Thyroid gland (tissue), 4 donors: ENCODE measurements at regions not wholly inside any gene's neighbourhood (a gene's known extent, or its start where the extent isn't known, plus 50 kb on each side); places are given as distances from the start of the nearest gene placed in this dataset.
"Not testable (repeated sequence)": the region's sequence is repeated elsewhere in the genome, so short reads cannot be mapped to it uniquely, and the experiment has no call there.

Experiments
- DNase-seq, 2 donors: peaks; one replicate each; pipeline ENCODE4 v3.0.0-alpha.2; 2019
- H3K27ac ChIP-seq, 3 donors: fragments of 200-600 bp; sonication (generic); 1 replicate in 2 of 3; 2 replicates in 1 of 3; pipeline ENCODE4 v1.5.1; 2016 to 2019; ENCODE audit warnings: mild to moderate bottlenecking in 1 of 3, moderate library complexity in 1 of 3
- H3K27me3 ChIP-seq: fragments of 200-600 bp; sonication (generic); one replicate; pipeline ENCODE4 v1.5.1; 2019
- H3K36me3 ChIP-seq, 2 donors: fragments of 200-600 bp; sonication (generic); one replicate each; pipeline ENCODE4 v1.5.1; 2016 to 2019
- H3K4me1 ChIP-seq, 2 donors: fragments of 200-600 bp; sonication (generic); one replicate each; pipeline ENCODE4 v1.5.1; 2017 to 2019
- H3K4me3 ChIP-seq, 3 donors: fragments of 200-600 bp; sonication (generic); replicated peaks in 1 of 3; 1 replicate in 2 of 3; 2 replicates in 1 of 3; pipeline ENCODE4 v1.5.1; 2016; ENCODE audit warnings: mild to moderate bottlenecking in 1 of 3
- H3K9me3 ChIP-seq: fragments of 200-600 bp; sonication (generic); one replicate; pipeline ENCODE4 v1.5.1; 2017
- CTCF ChIP-seq, 6 experiments: fragments of 200-600 bp in 3 of 6; fragments of 450-650 bp in 3 of 6; sonication (generic) in 3 of 6; IDR thresholded peaks; one replicate each; pipeline ENCODE4 v1.5.1; 2016 to 2019; ENCODE audit warnings: antibody characterized with exemption in 6 of 6, mild to moderate bottlenecking in 2 of 6, inconsistent platforms in 1 of 6, moderate library complexity in 1 of 6
- POLR2A ChIP-seq, 2 donors: fragments of 450-650 bp; IDR thresholded peaks; one replicate each; pipeline ENCODE4 v1.6.1; 2017; ENCODE audit warnings: antibody characterized with exemption in 2 of 2, mild to moderate bottlenecking in 2 of 2, moderate library complexity in 1 of 2
- WGBS, 2 donors: methylation state at CpG; one replicate each; pipeline ENCODE4 v1.1.5; 2017; 5-methylcytosine and 5-hydroxymethylcytosine counted together
- intact Hi-C: fragments of 100-400 bp; cut with DNase I; formaldehyde crosslinking; loops from one replicate; pipeline ENCODE4 v1.15.1; 2023

GRCh38 chr21:22019766-22020165, 1021.6 kb downstream of the NCAM2 start:
- H3K27ac ChIP-seq: no peak overlapping the region
- 76% methylated on average over 1 of the region's 1 CpG for WGBS, 2 donors
- DNase-seq: no peak
- no peaks in the 10 kb centered on the region for H3K27me3 ChIP-seq
- no peak overlapping the region for H3K4me3 ChIP-seq
- no peaks in the 10 kb centered on the region for H3K36me3 ChIP-seq
- no peaks in the 10 kb centered on the region for H3K9me3 ChIP-seq
- intact Hi-C loops: no loop called here
- TF ChIP-seq POLR2A (IDR thresholded peaks at IDR 0.05): no peak
- no peak for TF ChIP-seq CTCF (IDR thresholded peaks at IDR 0.05)
- H3K4me1 ChIP-seq: no peaks in the 10 kb centered on the region

DNA sequence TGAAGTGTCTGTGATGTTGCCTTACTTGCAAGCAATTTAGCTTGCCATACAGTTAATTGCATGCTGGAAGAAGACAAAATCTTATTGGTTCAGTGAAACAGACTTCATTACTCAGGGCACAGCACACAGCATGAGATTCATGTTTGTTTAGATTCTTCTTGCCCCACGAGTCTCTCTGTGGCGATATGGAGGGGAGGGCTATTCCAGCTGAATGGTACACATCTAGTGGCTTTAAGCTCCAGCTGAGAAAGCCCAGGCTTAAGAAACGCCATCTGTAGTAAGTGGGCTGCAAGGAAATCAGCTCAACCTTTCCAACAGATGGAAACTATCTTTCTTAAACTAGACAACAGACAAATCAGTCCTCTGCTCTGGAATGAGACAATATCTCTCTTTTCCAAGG, 1022.0 kb downstream of the NCAM2 start:
- no peaks in the 10 kb centered on the region for H3K27me3 ChIP-seq
- H3K4me1 ChIP-seq: no peaks in the 10 kb centered on the region
- H3K27ac ChIP-seq: no peak overlapping the region
- intact Hi-C loops: no loop called here
- no peak for TF ChIP-seq POLR2A (IDR thresholded peaks at IDR 0.05)
- no peak for TF ChIP-seq CTCF (IDR thresholded peaks at IDR 0.05)
- no peaks in the 10 kb centered on the region for H3K36me3 ChIP-seq
- 49 to 51% methylated on average over 3 of the region's 3 CpGs for WGBS, 2 donors
- no peak for DNase-seq
- H3K4me3 ChIP-seq: no peak overlapping the region
- no peaks in the 10 kb centered on the region for H3K9me3 ChIP-seq

- intact Hi-C loops, H3K9me3 ChIP-seq, H3K27me3 ChIP-seq, H3K36me3 ChIP-seq, H3K27ac ChIP-seq, H3K4me3 ChIP-seq, H3K4me1 ChIP-seq, DNase-seq: not testable (repeated sequence)
- WGBS, 2 donors: 74 to 79% methylated on average over 2 of the region's 2 CpGs
Observed at GRCh38 chr21:22023896-22024295, 1025.7 kb downstream of the NCAM2 start.

GRCh38 chr21:22044431-22044830, 1046.2 kb downstream of the NCAM2 start:
- Histone ChIP-seq H3K4me1 (no peaks in the 10 kb centered on the region), H3K27ac (no peak overlapping the region), H3K36me3 (no peaks in the 10 kb centered on the region), H3K9me3 (no peaks in the 10 kb centered on the region), H3K4me3 (no peak overlapping the region), H3K27me3 (no peaks in the 10 kb centered on the region)
- 86 to 90% methylated on average over 2 of the region's 2 CpGs for WGBS, 2 donors
- no peak for DNase-seq
- intact Hi-C loops: no loop called here
- TF ChIP-seq POLR2A (IDR thresholded peaks at IDR 0.05) (no peak), CTCF (IDR thresholded peaks at IDR 0.05) (no peak)

- no peaks in the 10 kb centered on the region for H3K4me1 ChIP-seq
- intact Hi-C loops: no loop called here
- DNase-seq: no peak
- TF ChIP-seq POLR2A (IDR thresholded peaks at IDR 0.05) (no peak), CTCF (IDR thresholded peaks at IDR 0.05) (no peak)
- no peak overlapping the region for H3K4me3 ChIP-seq
- H3K27ac ChIP-seq: no peak overlapping the region
- H3K9me3 ChIP-seq: no peaks in the 10 kb centered on the region
- H3K27me3 ChIP-seq: no peaks in the 10 kb centered on the region
- H3K36me3 ChIP-seq: no peaks in the 10 kb centered on the region
Observed at GRCh38 chr21:22046576-22046975, 1048.4 kb downstream of the NCAM2 start.

DNA sequence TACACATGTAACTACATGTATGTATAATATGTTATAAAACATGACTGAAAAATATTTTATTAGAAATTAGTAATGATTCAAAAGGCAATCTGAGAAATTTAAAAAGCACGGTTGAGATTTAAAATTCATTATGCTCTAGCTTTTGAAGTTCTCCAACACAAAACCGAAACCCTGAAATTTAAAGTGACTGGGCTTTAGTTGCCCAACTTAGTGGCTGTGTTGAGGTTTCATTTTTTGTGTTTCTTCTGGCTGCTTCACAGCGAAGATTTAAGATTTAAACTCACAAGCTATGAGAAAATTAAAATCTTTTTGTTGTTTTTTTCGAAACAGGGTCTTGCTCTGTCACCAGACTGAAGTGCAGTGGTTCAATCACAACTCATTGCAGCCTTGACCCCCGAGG, 1058.7 kb downstream of the NCAM2 start:
- no peaks in the 10 kb centered on the region for H3K9me3 ChIP-seq
- intact Hi-C loops: no loop called here
- no peak overlapping the region for H3K27ac ChIP-seq
- TF ChIP-seq POLR2A (IDR thresholded peaks at IDR 0.05) (no peak), CTCF (IDR thresholded peaks at IDR 0.05) (no peak)
- DNase-seq: no peak
- H3K27me3 ChIP-seq: no peaks in the 10 kb centered on the region
- H3K4me1 ChIP-seq: no peaks in the 10 kb centered on the region
- WGBS, 2 donors: 76 to 80% methylated on average over 5 of the region's 5 CpGs
- H3K4me3 ChIP-seq: no peak overlapping the region
- no peaks in the 10 kb centered on the region for H3K36me3 ChIP-seq
